BLaER1 (cell line): ENCODE measurements at regions not wholly inside any gene's neighbourhood (a gene's known extent, or its start where the extent isn't known, plus 50 kb on each side); places are given as distances from the start of the nearest gene placed in this dataset.
"Not testable (repeated sequence)": the region's sequence is repeated elsewhere in the genome, so short reads cannot be mapped to it uniquely, and the experiment has no call there.

ENCODE experiments used
- H3K27ac ChIP-seq: shearing (Covaris generic); formaldehyde crosslinking; 2 replicates; pipeline ENCODE4 v1.8.1; 2022
- H3K27me3 ChIP-seq: shearing (Covaris generic); formaldehyde crosslinking; 2 replicates; pipeline ENCODE4 v1.8.1; 2022
- H3K36me3 ChIP-seq: shearing (Covaris generic); formaldehyde crosslinking; 2 replicates; pipeline ENCODE4 v1.8.1; 2022
- H3K4me1 ChIP-seq: shearing (Covaris generic); formaldehyde crosslinking; 2 replicates; pipeline ENCODE4 v1.8.1; 2022
- H3K4me2 ChIP-seq: shearing (Covaris generic); formaldehyde crosslinking; 2 replicates; pipeline ENCODE4 v1.8.1; 2022
- H3K4me3 ChIP-seq: shearing (Covaris generic); formaldehyde crosslinking; 2 replicates; pipeline ENCODE4 v1.8.1; 2022
- H3K9ac ChIP-seq: shearing (Covaris generic); formaldehyde crosslinking; 2 replicates; pipeline ENCODE4 v1.8.1; 2022
- H3K9me3 ChIP-seq: shearing (Covaris generic); formaldehyde crosslinking; 2 replicates; pipeline ENCODE4 v1.8.1; 2022
- H4K20me1 ChIP-seq: shearing (Covaris generic); formaldehyde crosslinking; 2 replicates; pipeline ENCODE4 v1.8.1; 2022
- Cebpa-rat ChIP-seq: shearing (Covaris generic); IDR thresholded peaks from 2 replicates; pipeline ENCODE4 v1.8.1; 2022

GRCh38 chr4:123023647-123024046, 101.2 kb upstream of the NUDT6 start:
- no peak overlapping the region for H3K4me2 ChIP-seq
- H3K27ac ChIP-seq: no peak overlapping the region
- no peaks in the 10 kb centered on the region for H4K20me1 ChIP-seq
- no peak overlapping the region for H3K9ac ChIP-seq
- no peaks in the 10 kb centered on the region for H3K27me3 ChIP-seq
- H3K4me1 ChIP-seq: 0 out of 2 replicates have a peak, but pooled peaks cover 4% of the 10 kb centered on the region
- peaks cover 5% of the 10 kb centered on the region; the same call in 1 of the 2 replicates for H3K36me3 ChIP-seq
- H3K9me3 ChIP-seq: no peaks in the 10 kb centered on the region
- H3K4me3 ChIP-seq: no peak overlapping the region
- no peak for TF ChIP-seq Cebpa-rat

GRCh38 chr4:123024710-123025109, 102.3 kb upstream of the NUDT6 start:
- H3K9ac ChIP-seq: no peak overlapping the region
- H3K27ac ChIP-seq: no peak overlapping the region
- H4K20me1 ChIP-seq: no peaks in the 10 kb centered on the region
- TF ChIP-seq Cebpa-rat: no peak
- no peaks in the 10 kb centered on the region for H3K9me3 ChIP-seq
- no peak overlapping the region for H3K4me2 ChIP-seq
- H3K36me3 ChIP-seq: peaks cover 12% of the 10 kb centered on the region; the same call in 1 of the 2 replicates
- no peak overlapping the region for H3K4me3 ChIP-seq
- no peaks in the 10 kb centered on the region for H3K27me3 ChIP-seq
- H3K4me1 ChIP-seq: 0 out of 2 replicates have a peak, but pooled peaks cover 4% of the 10 kb centered on the region

GRCh38 chr4:123025398-123025797, 103.0 kb upstream of the NUDT6 start:
- H3K9me3 ChIP-seq: no peaks in the 10 kb centered on the region
- H3K4me1 ChIP-seq: 0 out of 2 replicates have a peak, but pooled peaks cover 4% of the 10 kb centered on the region
- H3K9ac ChIP-seq: no peak overlapping the region
- H4K20me1 ChIP-seq: no peaks in the 10 kb centered on the region
- TF ChIP-seq Cebpa-rat: no peak
- H3K4me3 ChIP-seq: no peak overlapping the region
- H3K27me3 ChIP-seq: no peaks in the 10 kb centered on the region
- no peak overlapping the region for H3K4me2 ChIP-seq
- H3K27ac ChIP-seq: no peak overlapping the region
- H3K36me3 ChIP-seq: peaks cover 14% of the 10 kb centered on the region; the same call in 1 of the 2 replicates

- not testable (repeated sequence) for H3K4me2 ChIP-seq, H3K4me1 ChIP-seq, H3K27me3 ChIP-seq, H3K9ac ChIP-seq, H4K20me1 ChIP-seq, H3K27ac ChIP-seq, H3K9me3 ChIP-seq, H3K4me3 ChIP-seq
- peaks cover 14% of the 10 kb centered on the region; the same call in 1 of the 2 replicates for H3K36me3 ChIP-seq
Measured at GRCh38 chr4:123026015-123026414, 103.6 kb upstream of the NUDT6 start.

GRCh38 chr4:123031664-123032063, 109.3 kb upstream of the NUDT6 start:
- Histone ChIP-seq H3K4me3 (no peak overlapping the region), H3K4me1 (no peaks in the 10 kb centered on the region), H3K9me3 (no peaks in the 10 kb centered on the region), H3K4me2 (no peak overlapping the region), H3K36me3 (peaks cover 14% of the 10 kb centered on the region; the same call in 1 of the 2 replicates), H3K27ac (no peak overlapping the region), H3K27me3 (no peaks in the 10 kb centered on the region), H4K20me1 (no peaks in the 10 kb centered on the region), H3K9ac (no peak overlapping the region)
- TF ChIP-seq Cebpa-rat: no peak

- no peaks in the 10 kb centered on the region for H3K4me1 ChIP-seq
Measured at GRCh38 chr4:123034023-123034422, 111.6 kb upstream of the NUDT6 start.

GRCh38 chr4:123035239-123035638, 112.8 kb upstream of the NUDT6 start:
- Histone ChIP-seq H3K9me3 (no peaks in the 10 kb centered on the region), H3K4me2 (no peak overlapping the region), H3K4me1 (no peaks in the 10 kb centered on the region), H3K9ac (no peak overlapping the region), H4K20me1 (no peaks in the 10 kb centered on the region), H3K27ac (no peak overlapping the region), H3K4me3 (no peak overlapping the region), H3K36me3 (no peaks in the 10 kb centered on the region), H3K27me3 (no peaks in the 10 kb centered on the region)
- no peak for TF ChIP-seq Cebpa-rat

More at GRCh38 chr4:123034023-123034422, 111.6 kb upstream of the NUDT6 start:
- Histone ChIP-seq H3K36me3 (peaks cover 7% of the 10 kb centered on the region; the same call in 1 of the 2 replicates), H3K4me2 (no peak overlapping the region), H3K4me3 (no peak overlapping the region), H3K9ac (no peak overlapping the region), H3K27ac (no peak overlapping the region), H3K27me3 (no peaks in the 10 kb centered on the region), H3K9me3 (no peaks in the 10 kb centered on the region), H4K20me1 (no peaks in the 10 kb centered on the region)
- no peak for TF ChIP-seq Cebpa-rat

DNA sequence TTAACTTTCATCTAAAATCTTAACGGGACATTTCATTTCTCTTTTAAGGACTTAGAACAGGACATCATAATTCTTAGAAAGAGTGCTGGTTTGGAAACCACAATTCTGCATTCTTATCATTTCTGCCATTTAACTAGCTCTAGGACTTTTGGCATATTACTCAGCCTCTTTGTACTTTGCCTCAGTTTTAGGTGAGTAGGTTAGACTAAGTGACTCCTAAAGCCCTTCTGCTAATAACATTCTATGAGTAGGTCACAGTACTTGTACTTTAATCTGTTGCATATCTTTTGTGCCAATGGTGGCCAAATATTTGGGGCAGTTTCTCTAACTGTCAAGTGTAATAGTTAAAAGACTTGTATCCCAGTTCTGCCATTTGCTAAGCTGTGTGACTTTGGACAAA, 115.4 kb upstream of the NUDT6 start:
- H3K4me2 ChIP-seq: no peak overlapping the region

DNA sequence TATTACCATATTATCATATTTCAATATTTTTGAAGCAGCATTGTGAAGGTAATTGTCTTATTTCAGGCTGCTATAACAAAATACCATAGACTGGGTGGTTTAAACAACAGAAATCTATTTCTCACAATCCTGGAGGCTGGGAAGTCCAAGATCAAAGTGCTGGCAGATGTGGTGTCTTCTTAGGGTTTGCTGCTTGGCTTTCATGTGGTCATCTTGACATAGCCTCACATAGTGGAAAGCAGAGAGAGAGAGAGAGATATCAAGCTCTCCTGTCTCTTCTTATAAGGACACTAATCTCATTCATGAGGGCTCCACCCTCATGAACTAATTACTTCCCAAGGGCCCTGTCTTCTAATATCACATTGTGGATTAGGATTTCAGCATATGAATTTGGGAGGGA, 119.7 kb upstream of the NUDT6 start:
- H3K9me3 ChIP-seq: peaks cover 23% of the 10 kb centered on the region
- H3K36me3 ChIP-seq: peaks cover 11% of the 10 kb centered on the region; the same call in 1 of the 2 replicates
- no peak overlapping the region for H3K4me3 ChIP-seq
- no peaks in the 10 kb centered on the region for H4K20me1 ChIP-seq
- H3K4me2 ChIP-seq: no peak overlapping the region
- H3K4me1 ChIP-seq: no peaks in the 10 kb centered on the region
- H3K27me3 ChIP-seq: no peaks in the 10 kb centered on the region
- no peak overlapping the region for H3K27ac ChIP-seq
- no peak for TF ChIP-seq Cebpa-rat
- H3K9ac ChIP-seq: no peak overlapping the region

More for the DNA sequence above, 115.4 kb upstream of the NUDT6 start:
- no peak for TF ChIP-seq Cebpa-rat
- H3K9ac ChIP-seq: no peak overlapping the region
- H3K4me1 ChIP-seq: no peaks in the 10 kb centered on the region
- H3K4me3 ChIP-seq: no peak overlapping the region
- H3K9me3 ChIP-seq: peaks cover 13% of the 10 kb centered on the region
- H3K36me3 ChIP-seq: peaks cover 11% of the 10 kb centered on the region; the same call in 1 of the 2 replicates
- H3K27ac ChIP-seq: no peak overlapping the region
- H4K20me1 ChIP-seq: no peaks in the 10 kb centered on the region
- H3K27me3 ChIP-seq: no peaks in the 10 kb centered on the region

GRCh38 chr4:123043013-123043412, 120.6 kb upstream of the NUDT6 start:
- Histone ChIP-seq H3K9me3 (peaks cover 33% of the 10 kb centered on the region), H3K27me3 (no peaks in the 10 kb centered on the region), H3K4me2 (no peak overlapping the region), H3K4me1 (no peaks in the 10 kb centered on the region), H4K20me1 (no peaks in the 10 kb centered on the region), H3K36me3 (peaks cover 15% of the 10 kb centered on the region; the same call in 1 of the 2 replicates), H3K27ac (no peak overlapping the region), H3K9ac (no peak overlapping the region), H3K4me3 (no peak overlapping the region)
- TF ChIP-seq Cebpa-rat: no peak
